ENCODE measurements at regions not wholly inside any gene's neighbourhood (a gene's known extent, or its start where the extent isn't known, plus 50 kb on each side); places are given as distances from the start of the nearest gene placed in this dataset.

GRCh38 chr6:3919130-3919628, 70.0 kb downstream of the FAM50B start:
- no peak for TF ChIP-seq CTCF (IDR thresholded peaks at IDR 0.05; ENCODE audit: borderline replicate concordance, extremely low read depth, low read length, poor library complexity, severe bottlenecking)
- TF ChIP-seq EZH2 (IDR thresholded peaks at IDR 0.05; ENCODE audit: borderline replicate concordance, low read depth, low read length, severe bottlenecking), result no peak

All from DND-41 (cell line).